ENCODE measurements at regions not wholly inside any gene's neighbourhood (a gene's known extent, or its start where the extent isn't known, plus 50 kb on each side); places are given as distances from the start of the nearest gene placed in this dataset.

- TF ChIP-seq POLR2AphosphoS5 (IDR thresholded peaks at IDR 0.05; ENCODE audit: low read depth, low read length) (no peak), POLR2A (IDR thresholded peaks at IDR 0.05; ENCODE audit: low read depth, low read length) (no peak)
These were observed 162.9 kb downstream of the ACTR3B start for GRCh38 chr7:152922318-152923081.
